Naive B cell (primary cell): ENCODE measurements at regions not wholly inside any gene's neighbourhood (a gene's known extent, or its start where the extent isn't known, plus 50 kb on each side); places are given as distances from the start of the nearest gene placed in this dataset.

Source experiments
- ATAC-seq, 2 donors: fragments of 150-1000 bp; cut with Tn5 transposase; 2 replicates each; pipeline ENCODE4 v1.10.0; 2021; ENCODE audit warnings: low read depth in 2 of 2, mild to moderate bottlenecking in 2 of 2, moderate library complexity in 2 of 2
- DNase-seq: peaks from one replicate; pipeline ENCODE4 v3.0.0; 2022
- H3K27ac Mint-ChIP-seq, 6 donors: one replicate each; pipeline ENCODE4 v1.8.0; 2020 to 2022; ENCODE audit warnings: mild to moderate bottlenecking in 6 of 6, mixed read lengths in 6 of 6, moderate library complexity in 5 of 6, inconsistent platforms in 2 of 6
- H3K27me3 Mint-ChIP-seq, 3 donors: one replicate each; pipeline ENCODE4 v1.8.0; 2021 to 2022; ENCODE audit warnings: mixed read lengths in 3 of 3, mild to moderate bottlenecking in 1 of 3
- H3K36me3 Mint-ChIP-seq, 2 donors: one replicate each; pipeline ENCODE4 v1.8.0; 2020 to 2022; ENCODE audit warnings: mixed read lengths in 2 of 2, inconsistent platforms in 1 of 2, mild to moderate bottlenecking in 1 of 2
- H3K4me1 Mint-ChIP-seq, 3 donors: one replicate each; pipeline ENCODE4 v1.8.0; 2020 to 2022; ENCODE audit warnings: mixed read lengths in 3 of 3, inconsistent platforms in 1 of 3, mild to moderate bottlenecking in 1 of 3, moderate library complexity in 1 of 3
- H3K4me3 Mint-ChIP-seq, 8 donors: one replicate each; pipeline ENCODE4 v1.8.0; 2020 to 2022; ENCODE audit warnings: mild to moderate bottlenecking in 8 of 8, mixed read lengths in 8 of 8, moderate library complexity in 8 of 8, inconsistent platforms in 2 of 8
- H3K9me3 Mint-ChIP-seq, 7 donors: one replicate each; pipeline ENCODE4 v1.8.0; 2020 to 2022; ENCODE audit warnings: mixed read lengths in 7 of 7, mild to moderate bottlenecking in 5 of 7, inconsistent platforms in 2 of 7, moderate library complexity in 1 of 7

GRCh38 chr5:125325488-125326149 lies 579.2 kb upstream of the ZNF608 start:
- Mint-ChIP-seq H3K4me1 (no peaks in the 10 kb centered on the region), H3K27ac (no peak overlapping the region), H3K9me3 (no peaks in the 10 kb centered on the region)

GRCh38 chr5:125326150-125326510 lies 579.7 kb upstream of the ZNF608 start:
- DNase-seq = no peak
- H3K4me1 Mint-ChIP-seq = no peaks in the 10 kb centered on the region
- H3K36me3 Mint-ChIP-seq = no peaks in the 10 kb centered on the region
- H3K27ac Mint-ChIP-seq = no peak overlapping the region
- no peaks in the 10 kb centered on the region for H3K27me3 Mint-ChIP-seq
- no peaks in the 10 kb centered on the region for H3K9me3 Mint-ChIP-seq
- ATAC-seq = no peak
- no peak overlapping the region for H3K4me3 Mint-ChIP-seq

More at GRCh38 chr5:125325488-125326149, 579.2 kb upstream of the ZNF608 start:
- ATAC-seq (no peak), DNase-seq (no peak)
- no peaks in the 10 kb centered on the region for H3K27me3 Mint-ChIP-seq
- H3K36me3 Mint-ChIP-seq = no peaks in the 10 kb centered on the region
- H3K4me3 Mint-ChIP-seq = no peak overlapping the region

GRCh38 chr5:125327676-125328075 lies 581.2 kb upstream of the ZNF608 start:
- no peak for ATAC-seq
- H3K4me1 Mint-ChIP-seq = peaks cover 0 to 4% (median under 1%) of the 10 kb centered on the region in 3 donors

GRCh38 chr5:125331987-125332598 lies 585.7 kb upstream of the ZNF608 start:
- Mint-ChIP-seq H3K4me3 (no peak overlapping the region), H3K9me3 (no peaks in the 10 kb centered on the region), H3K27ac (no peak overlapping the region), H3K4me1 (peaks cover 0 to 5% (median 4%) of the 10 kb centered on the region in 3 donors), H3K36me3 (no peaks in the 10 kb centered on the region), H3K27me3 (no peaks in the 10 kb centered on the region)
- DNase-seq (no peak), ATAC-seq (no peak)

More at GRCh38 chr5:125327676-125328075, 581.2 kb upstream of the ZNF608 start:
- H3K9me3 Mint-ChIP-seq = no peaks in the 10 kb centered on the region
- no peak for DNase-seq
- no peak overlapping the region for H3K4me3 Mint-ChIP-seq
- no peaks in the 10 kb centered on the region for H3K36me3 Mint-ChIP-seq
- H3K27me3 Mint-ChIP-seq = no peaks in the 10 kb centered on the region
- H3K27ac Mint-ChIP-seq = no peak overlapping the region

- H3K9me3 Mint-ChIP-seq = no peaks in the 10 kb centered on the region
- ATAC-seq = no peak
- no peak for DNase-seq
- H3K27ac Mint-ChIP-seq = no peak overlapping the region
- H3K4me1 Mint-ChIP-seq = peaks cover 0 to 6% (median 4%) of the 10 kb centered on the region in 3 donors
- H3K36me3 Mint-ChIP-seq = no peaks in the 10 kb centered on the region
- no peaks in the 10 kb centered on the region for H3K27me3 Mint-ChIP-seq
- no peak overlapping the region for H3K4me3 Mint-ChIP-seq
Observed at GRCh38 chr5:125333416-125333815, 587.0 kb upstream of the ZNF608 start.

GRCh38 chr5:125336401-125336800 lies 590.0 kb upstream of the ZNF608 start:
- H3K9me3 Mint-ChIP-seq = no peaks in the 10 kb centered on the region

GRCh38 chr5:125337294-125337693 lies 590.9 kb upstream of the ZNF608 start:
- Mint-ChIP-seq H3K4me1 (peaks cover 4 to 16% (median 11%) of the 10 kb centered on the region in 3 donors), H3K9me3 (peaks cover 0 to 6% (median 0%) of the 10 kb centered on the region in 7 donors), H3K27ac (peak overlapping the region in 1 of 6 donors; percentile 8), H3K36me3 (no peaks in the 10 kb centered on the region), H3K27me3 (peaks cover 0 to 4% (median 0%) of the 10 kb centered on the region in 3 donors), H3K4me3 (no peak overlapping the region)
- DNase-seq (no peak), ATAC-seq (no peak)

More at GRCh38 chr5:125336401-125336800, 590.0 kb upstream of the ZNF608 start:
- H3K4me1 Mint-ChIP-seq = peaks cover 4 to 16% (median 14%) of the 10 kb centered on the region in 3 donors
- no peak overlapping the region for H3K4me3 Mint-ChIP-seq
- no peak for DNase-seq
- H3K27ac Mint-ChIP-seq = peak overlapping the region in 1 of 6 donors; percentile 32
- no peaks in the 10 kb centered on the region for H3K27me3 Mint-ChIP-seq
- no peak for ATAC-seq
- no peaks in the 10 kb centered on the region for H3K36me3 Mint-ChIP-seq

GRCh38 chr5:125338440-125339174 lies 592.2 kb upstream of the ZNF608 start:
- DNase-seq (no peak), ATAC-seq (no peak)
- H3K9me3 Mint-ChIP-seq = peaks cover 0 to 10% (median 0%) of the 10 kb centered on the region in 7 donors
- H3K27ac Mint-ChIP-seq = no peak overlapping the region
- H3K27me3 Mint-ChIP-seq = peaks cover 0 to 4% (median 0%) of the 10 kb centered on the region in 3 donors
- no peak overlapping the region for H3K4me3 Mint-ChIP-seq
- peaks cover 4 to 11% (median 10%) of the 10 kb centered on the region in 3 donors for H3K4me1 Mint-ChIP-seq
- no peaks in the 10 kb centered on the region for H3K36me3 Mint-ChIP-seq

- Mint-ChIP-seq H3K9me3 (peaks cover 0 to 14% (median 1%) of the 10 kb centered on the region in 7 donors), H3K36me3 (no peaks in the 10 kb centered on the region), H3K4me3 (no peak overlapping the region), H3K4me1 (peaks cover 4 to 11% (median 10%) of the 10 kb centered on the region in 3 donors), H3K27me3 (peaks cover 0 to 10% (median 0%) of the 10 kb centered on the region in 3 donors), H3K27ac (peak overlapping the region in 1 of 6 donors; percentile 34)
- ATAC-seq (no peak), DNase-seq (no peak)
Observed at GRCh38 chr5:125341436-125341835, 595.0 kb upstream of the ZNF608 start.

GRCh38 chr5:125343015-125343414 lies 596.6 kb upstream of the ZNF608 start:
- Mint-ChIP-seq H3K36me3 (no peaks in the 10 kb centered on the region), H3K4me1 (peaks cover 4 to 11% (median 10%) of the 10 kb centered on the region in 3 donors), H3K4me3 (no peak overlapping the region), H3K27me3 (peaks cover 0 to 10% (median 0%) of the 10 kb centered on the region in 3 donors), H3K27ac (no peak overlapping the region), H3K9me3 (peaks cover 0 to 14% (median 1%) of the 10 kb centered on the region in 7 donors)
- ATAC-seq (no peak), DNase-seq (no peak)

- Mint-ChIP-seq H3K4me1 (no peaks in the 10 kb centered on the region), H3K36me3 (no peaks in the 10 kb centered on the region), H3K27ac (no peak overlapping the region), H3K27me3 (peaks cover 0 to 10% (median 0%) of the 10 kb centered on the region in 3 donors), H3K4me3 (no peak overlapping the region), H3K9me3 (peaks cover 0 to 14% (median 1%) of the 10 kb centered on the region in 7 donors)
- ATAC-seq (no peak), DNase-seq (no peak)
Observed at GRCh38 chr5:125346316-125346715, 599.9 kb upstream of the ZNF608 start.

- Mint-ChIP-seq H3K4me3 (no peak overlapping the region), H3K27me3 (peaks cover 0 to 6% (median 0%) of the 10 kb centered on the region in 3 donors), H3K36me3 (no peaks in the 10 kb centered on the region), H3K9me3 (peaks cover 0 to 8% (median 1%) of the 10 kb centered on the region in 7 donors), H3K4me1 (no peaks in the 10 kb centered on the region), H3K27ac (no peak overlapping the region)
- ATAC-seq = no peak
- DNase-seq = no peak
Observed at GRCh38 chr5:125348221-125348692, 601.8 kb upstream of the ZNF608 start.

- Mint-ChIP-seq H3K36me3 (no peaks in the 10 kb centered on the region), H3K4me3 (no peak overlapping the region)
Observed at GRCh38 chr5:125348936-125349831, 602.7 kb upstream of the ZNF608 start.

More at GRCh38 chr5:125348936-125349831, 602.7 kb upstream of the ZNF608 start:
- DNase-seq (no peak), ATAC-seq (no peak)
- Mint-ChIP-seq H3K4me1 (no peaks in the 10 kb centered on the region), H3K27me3 (peaks cover 0 to 6% (median 0%) of the 10 kb centered on the region in 3 donors), H3K27ac (no peak overlapping the region), H3K9me3 (peaks cover 0 to 6% (median 1%) of the 10 kb centered on the region in 7 donors)
